Esophagus muscularis mucosa (tissue), 3 donors: ENCODE measurements at regions not wholly inside any gene's neighbourhood (a gene's known extent, or its start where the extent isn't known, plus 50 kb on each side); places are given as distances from the start of the nearest gene placed in this dataset.

Source experiments
- POLR2A ChIP-seq: fragments of 450-650 bp; IDR thresholded peaks from one replicate; pipeline ENCODE4 v1.6.1; 2017; ENCODE audit warnings: antibody characterized with exemption, moderate library complexity, mild to moderate bottlenecking, low read depth
- TF ChIP-seq, protein P1 (sequence below), 3 experiments: fragments of 200-600 bp in 2 of 3; fragments of 450-650 bp in 1 of 3; sonication (generic) in 2 of 3; IDR thresholded peaks; one replicate each; pipeline ENCODE4 v1.5.1; 2017 to 2019; ENCODE audit warnings: antibody characterized with exemption in 3 of 3, mild to moderate bottlenecking in 2 of 3, moderate library complexity in 1 of 3

DNA sequence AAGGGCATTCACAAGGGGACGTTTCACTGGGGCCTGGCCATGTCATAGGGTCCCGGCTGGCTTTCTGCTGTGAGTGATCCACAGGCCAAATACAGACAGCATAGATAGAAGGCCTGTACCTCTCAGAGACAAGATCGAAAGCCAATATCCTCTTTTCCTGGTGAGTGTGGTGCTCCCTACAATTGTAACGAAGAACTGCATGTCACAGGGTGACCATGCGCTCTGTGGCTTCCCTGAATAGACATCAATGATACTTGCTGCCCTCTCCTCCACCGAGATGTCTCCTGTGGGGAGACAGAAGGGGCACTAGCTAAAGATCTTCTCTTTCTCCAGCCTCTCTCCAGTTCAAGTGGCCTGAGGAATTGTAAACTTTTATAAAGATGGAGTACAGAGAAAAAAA lies 226.1 kb upstream of the POU2AF2 start:
- TF ChIP-seq POLR2A, result no peak
- TF ChIP-seq, protein P1, sequence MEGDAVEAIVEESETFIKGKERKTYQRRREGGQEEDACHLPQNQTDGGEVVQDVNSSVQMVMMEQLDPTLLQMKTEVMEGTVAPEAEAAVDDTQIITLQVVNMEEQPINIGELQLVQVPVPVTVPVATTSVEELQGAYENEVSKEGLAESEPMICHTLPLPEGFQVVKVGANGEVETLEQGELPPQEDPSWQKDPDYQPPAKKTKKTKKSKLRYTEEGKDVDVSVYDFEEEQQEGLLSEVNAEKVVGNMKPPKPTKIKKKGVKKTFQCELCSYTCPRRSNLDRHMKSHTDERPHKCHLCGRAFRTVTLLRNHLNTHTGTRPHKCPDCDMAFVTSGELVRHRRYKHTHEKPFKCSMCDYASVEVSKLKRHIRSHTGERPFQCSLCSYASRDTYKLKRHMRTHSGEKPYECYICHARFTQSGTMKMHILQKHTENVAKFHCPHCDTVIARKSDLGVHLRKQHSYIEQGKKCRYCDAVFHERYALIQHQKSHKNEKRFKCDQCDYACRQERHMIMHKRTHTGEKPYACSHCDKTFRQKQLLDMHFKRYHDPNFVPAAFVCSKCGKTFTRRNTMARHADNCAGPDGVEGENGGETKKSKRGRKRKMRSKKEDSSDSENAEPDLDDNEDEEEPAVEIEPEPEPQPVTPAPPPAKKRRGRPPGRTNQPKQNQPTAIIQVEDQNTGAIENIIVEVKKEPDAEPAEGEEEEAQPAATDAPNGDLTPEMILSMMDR (IDR thresholded peaks at IDR 0.05), result no peak
